ENCODE measurements at regions not wholly inside any gene's neighbourhood (a gene's known extent, or its start where the extent isn't known, plus 50 kb on each side); places are given as distances from the start of the nearest gene placed in this dataset.

DNA sequence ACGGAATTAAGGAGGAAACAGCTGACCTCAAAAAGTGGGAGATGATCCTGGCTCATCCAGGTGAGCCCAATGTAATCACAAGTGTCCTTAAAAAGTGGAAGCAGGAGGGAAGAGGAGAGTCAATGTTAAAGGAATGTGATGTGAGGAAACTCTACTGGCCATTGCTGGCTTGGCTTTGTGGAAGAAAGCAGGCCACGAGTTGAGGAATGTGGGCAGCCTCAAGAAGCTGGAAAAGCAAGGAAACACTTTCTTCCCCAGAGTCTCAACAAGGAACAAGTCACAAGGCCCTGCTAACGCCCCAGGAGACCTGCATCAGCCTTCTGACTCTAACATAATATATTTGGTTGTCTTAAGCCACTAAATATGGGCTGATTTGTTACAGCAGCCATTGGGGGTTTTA is 252.8 kb downstream of the PSAT1 start:
- no peak for TF ChIP-seq RXRA (IDR thresholded peaks at IDR 0.05; ENCODE audit: insufficient read depth, low read depth, low read length)
- no peak for TF ChIP-seq MAFK (IDR thresholded peaks at IDR 0.05; ENCODE audit: low read depth, low read length)
- TF ChIP-seq SUZ12 (IDR thresholded peaks at IDR 0.05; ENCODE audit: low read length): no peak
- no peak for TF ChIP-seq POLR2AphosphoS5 (IDR thresholded peaks at IDR 0.05; ENCODE audit: low read depth, low read length)
- no peak for TF ChIP-seq EZH2 (IDR thresholded peaks at IDR 0.05; ENCODE audit: low read depth, low read length, severe bottlenecking)
- TF ChIP-seq CHD2 (IDR thresholded peaks at IDR 0.05; ENCODE audit: low read length): no peak
- TF ChIP-seq POLR2A (IDR thresholded peaks at IDR 0.05; ENCODE audit: control extremely low read depth in 1 of 2, low read depth in 2 of 2, low read length in 2 of 2): no peak
- no peak for TF ChIP-seq ZNF274 (IDR thresholded peaks at IDR 0.05; ENCODE audit: borderline replicate concordance, extremely low read depth, low read length)
- TF ChIP-seq, protein P1, sequence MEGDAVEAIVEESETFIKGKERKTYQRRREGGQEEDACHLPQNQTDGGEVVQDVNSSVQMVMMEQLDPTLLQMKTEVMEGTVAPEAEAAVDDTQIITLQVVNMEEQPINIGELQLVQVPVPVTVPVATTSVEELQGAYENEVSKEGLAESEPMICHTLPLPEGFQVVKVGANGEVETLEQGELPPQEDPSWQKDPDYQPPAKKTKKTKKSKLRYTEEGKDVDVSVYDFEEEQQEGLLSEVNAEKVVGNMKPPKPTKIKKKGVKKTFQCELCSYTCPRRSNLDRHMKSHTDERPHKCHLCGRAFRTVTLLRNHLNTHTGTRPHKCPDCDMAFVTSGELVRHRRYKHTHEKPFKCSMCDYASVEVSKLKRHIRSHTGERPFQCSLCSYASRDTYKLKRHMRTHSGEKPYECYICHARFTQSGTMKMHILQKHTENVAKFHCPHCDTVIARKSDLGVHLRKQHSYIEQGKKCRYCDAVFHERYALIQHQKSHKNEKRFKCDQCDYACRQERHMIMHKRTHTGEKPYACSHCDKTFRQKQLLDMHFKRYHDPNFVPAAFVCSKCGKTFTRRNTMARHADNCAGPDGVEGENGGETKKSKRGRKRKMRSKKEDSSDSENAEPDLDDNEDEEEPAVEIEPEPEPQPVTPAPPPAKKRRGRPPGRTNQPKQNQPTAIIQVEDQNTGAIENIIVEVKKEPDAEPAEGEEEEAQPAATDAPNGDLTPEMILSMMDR (IDR thresholded peaks at IDR 0.05; ENCODE audit: control extremely low read depth in 1 of 3, insufficient read depth in 1 of 3, low read depth in 1 of 3, low read length in 3 of 3): no peak
- TF ChIP-seq MAX (IDR thresholded peaks at IDR 0.05): no peak
